ENCODE measurements at regions not wholly inside any gene's neighbourhood (a gene's known extent, or its start where the extent isn't known, plus 50 kb on each side); places are given as distances from the start of the nearest gene placed in this dataset.

DNA sequence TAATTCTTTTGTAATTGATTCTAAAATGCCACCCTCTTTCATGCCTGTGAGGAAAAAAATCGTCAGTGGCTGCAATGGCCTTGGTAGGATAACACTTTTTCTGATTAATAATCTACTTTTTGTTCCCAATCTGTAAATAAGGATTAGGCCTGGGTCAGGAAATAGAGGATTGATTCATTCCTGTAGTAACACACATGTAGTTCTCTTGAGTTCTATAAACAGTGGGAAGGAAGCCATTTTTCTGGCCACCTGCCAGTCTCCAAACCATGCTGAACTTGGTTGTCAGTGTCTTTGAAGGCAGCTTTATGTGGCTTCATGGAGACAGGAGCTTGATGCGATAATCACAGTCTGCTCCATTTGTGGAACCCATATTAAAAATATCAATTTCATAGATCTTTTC, 169.3 kb upstream of the NFE2L3 start:
- no peak for TF ChIP-seq EZH2 (IDR thresholded peaks at IDR 0.05; ENCODE audit: borderline replicate concordance, low read depth, low read length, severe bottlenecking)
- TF ChIP-seq, protein P1, sequence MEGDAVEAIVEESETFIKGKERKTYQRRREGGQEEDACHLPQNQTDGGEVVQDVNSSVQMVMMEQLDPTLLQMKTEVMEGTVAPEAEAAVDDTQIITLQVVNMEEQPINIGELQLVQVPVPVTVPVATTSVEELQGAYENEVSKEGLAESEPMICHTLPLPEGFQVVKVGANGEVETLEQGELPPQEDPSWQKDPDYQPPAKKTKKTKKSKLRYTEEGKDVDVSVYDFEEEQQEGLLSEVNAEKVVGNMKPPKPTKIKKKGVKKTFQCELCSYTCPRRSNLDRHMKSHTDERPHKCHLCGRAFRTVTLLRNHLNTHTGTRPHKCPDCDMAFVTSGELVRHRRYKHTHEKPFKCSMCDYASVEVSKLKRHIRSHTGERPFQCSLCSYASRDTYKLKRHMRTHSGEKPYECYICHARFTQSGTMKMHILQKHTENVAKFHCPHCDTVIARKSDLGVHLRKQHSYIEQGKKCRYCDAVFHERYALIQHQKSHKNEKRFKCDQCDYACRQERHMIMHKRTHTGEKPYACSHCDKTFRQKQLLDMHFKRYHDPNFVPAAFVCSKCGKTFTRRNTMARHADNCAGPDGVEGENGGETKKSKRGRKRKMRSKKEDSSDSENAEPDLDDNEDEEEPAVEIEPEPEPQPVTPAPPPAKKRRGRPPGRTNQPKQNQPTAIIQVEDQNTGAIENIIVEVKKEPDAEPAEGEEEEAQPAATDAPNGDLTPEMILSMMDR (IDR thresholded peaks at IDR 0.05; ENCODE audit: borderline replicate concordance, extremely low read depth, low read length, poor library complexity, severe bottlenecking), result no peak
